ENCODE measurements at regions not wholly inside any gene's neighbourhood (a gene's known extent, or its start where the extent isn't known, plus 50 kb on each side); places are given as distances from the start of the nearest gene placed in this dataset.
"Not testable (repeated sequence)": the region's sequence is repeated elsewhere in the genome, so short reads cannot be mapped to it uniquely, and the experiment has no call there.

GRCh38 chr9:115466756-115467155, 348.8 kb upstream of the TNC start:
- DNase-seq (ENCODE audit: low spot score): no peak

- DNase-seq (ENCODE audit: low spot score): no peak
Measured at GRCh38 chr9:115469841-115470240, 351.9 kb upstream of the TNC start.

GRCh38 chr9:115473032-115473431, 355.1 kb upstream of the TNC start:
- not testable (repeated sequence) for DNase-seq (ENCODE audit: low spot score)

- DNase-seq (ENCODE audit: low spot score): no peak
Measured at GRCh38 chr9:115481769-115482168, 363.8 kb upstream of the TNC start.

GRCh38 chr9:115482747-115483146, 364.8 kb upstream of the TNC start:
- DNase-seq (ENCODE audit: low spot score): no peak

- DNase-seq (ENCODE audit: low spot score): no peak
Measured at GRCh38 chr9:115492869-115493268, 374.9 kb upstream of the TNC start.

- no peak for DNase-seq (ENCODE audit: low spot score)
Measured at GRCh38 chr9:115494393-115494792, 376.4 kb upstream of the TNC start.

GRCh38 chr9:115495052-115495635, 377.2 kb upstream of the TNC start:
- peak; percentile 30 for DNase-seq (ENCODE audit: low spot score)

- no peak for DNase-seq (ENCODE audit: low spot score)
Measured at GRCh38 chr9:115495836-115496235, 377.9 kb upstream of the TNC start.

GRCh38 chr9:115498303-115498702, 380.3 kb upstream of the TNC start:
- peak; percentile 42 for DNase-seq (ENCODE audit: low spot score)

GRCh38 chr9:115507148-115507547, 389.2 kb upstream of the TNC start:
- DNase-seq (ENCODE audit: low spot score): no peak

GRCh38 chr9:115513148-115513547, 395.2 kb upstream of the TNC start:
- no peak for DNase-seq (ENCODE audit: low spot score)

GRCh38 chr9:115514454-115514853, 396.5 kb upstream of the TNC start:
- DNase-seq (ENCODE audit: low spot score): no peak

GRCh38 chr9:115517335-115518075, 399.5 kb upstream of the TNC start:
- DNase-seq (ENCODE audit: low spot score): no peak

- DNase-seq (ENCODE audit: low spot score): no peak
Measured at GRCh38 chr9:115520646-115521045, 402.7 kb upstream of the TNC start.

GRCh38 chr9:115522912-115523311, 405.0 kb upstream of the TNC start:
- DNase-seq (ENCODE audit: low spot score): no peak

GRCh38 chr9:115524453-115525059, 406.6 kb upstream of the TNC start:
- DNase-seq (ENCODE audit: low spot score): peak; percentile 55

- DNase-seq (ENCODE audit: low spot score): no peak
Measured at GRCh38 chr9:115525111-115526058, 407.4 kb upstream of the TNC start.

GRCh38 chr9:115531410-115532125, 413.6 kb upstream of the TNC start:
- DNase-seq (ENCODE audit: low spot score): no peak

GRCh38 chr9:115533511-115533910, 415.6 kb upstream of the TNC start:
- no peak for DNase-seq (ENCODE audit: low spot score)

GRCh38 chr9:115540091-115540490, 422.1 kb upstream of the TNC start:
- no peak for DNase-seq (ENCODE audit: low spot score)

GRCh38 chr9:115543511-115543910, 425.6 kb upstream of the TNC start:
- no peak for DNase-seq (ENCODE audit: low spot score)

Data from LoVo (cell line).